H1 (cell line): ENCODE measurements at regions not wholly inside any gene's neighbourhood (a gene's known extent, or its start where the extent isn't known, plus 50 kb on each side); places are given as distances from the start of the nearest gene placed in this dataset.

Experiments used
- BCL11A ChIP-seq, 2 experiments: IDR thresholded peaks; one replicate each; pipeline ENCODE4 v1.6.1; 2011; ENCODE audit warnings: low read depth in 2 of 2, low read length in 2 of 2, mild to moderate bottlenecking in 2 of 2
- BRCA1 ChIP-seq: IDR thresholded peaks from 2 replicates; pipeline ENCODE4 v1.6.1; 2012; ENCODE audit warnings: low read depth, low read length, improper control_type of control experiment
- CTBP2 ChIP-seq: IDR thresholded peaks from 2 replicates; pipeline ENCODE4 v1.7.0; 2011; ENCODE audit warnings: borderline replicate concordance, mild to moderate bottlenecking, moderate library complexity, mixed read lengths, low read length; ENCODE audit not compliant: insufficient read depth, insufficient read length
- EP300 ChIP-seq, 2 experiments: IDR thresholded peaks; 1 replicate in 1 of 2; 2 replicates in 1 of 2; pipeline ENCODE4 v1.6.1; 2011 to 2012; ENCODE audit warnings: low read depth in 2 of 2, low read length in 2 of 2, mild to moderate bottlenecking in 2 of 2, borderline replicate concordance in 1 of 2, inconsistent platforms in 1 of 2, moderate library complexity in 1 of 2
- RXRA ChIP-seq: IDR thresholded peaks from 2 replicates; pipeline ENCODE4 v1.6.1; 2011; ENCODE audit warnings: low read depth, mild to moderate bottlenecking, low read length, moderate library complexity; ENCODE audit not compliant: insufficient read depth
- SIN3A ChIP-seq, 2 experiments: IDR thresholded peaks in 1 of 2; conservative IDR thresholded peaks in 1 of 2; 2 replicates each; pipeline ENCODE4 v1.6.1; 2011 to 2012; ENCODE audit warnings: low read length in 2 of 2, improper control_type of control experiment in 1 of 2, low read depth in 1 of 2, mild to moderate bottlenecking in 1 of 2
- SP1 ChIP-seq: IDR thresholded peaks from 2 replicates; pipeline ENCODE4 v1.6.1; 2011; ENCODE audit warnings: low read depth, low read length
- SP4 ChIP-seq: IDR thresholded peaks from 2 replicates; pipeline ENCODE4 v1.6.1; 2012; ENCODE audit warnings: low read length, inconsistent platforms
- TF ChIP-seq, protein P1 (sequence below): fragments of 300-600 bp; sonication (generic); IDR thresholded peaks from 2 replicates; pipeline ENCODE4 v1.7.1; 2012; ENCODE audit warnings: low read length, moderate library complexity, mild to moderate bottlenecking, inconsistent platforms; ENCODE audit not compliant: insufficient replicate concordance
- TF ChIP-seq, protein P2 (sequence below): IDR thresholded peaks from 2 replicates; pipeline ENCODE4 v1.6.1; 2012; ENCODE audit warnings: inconsistent platforms

DNA sequence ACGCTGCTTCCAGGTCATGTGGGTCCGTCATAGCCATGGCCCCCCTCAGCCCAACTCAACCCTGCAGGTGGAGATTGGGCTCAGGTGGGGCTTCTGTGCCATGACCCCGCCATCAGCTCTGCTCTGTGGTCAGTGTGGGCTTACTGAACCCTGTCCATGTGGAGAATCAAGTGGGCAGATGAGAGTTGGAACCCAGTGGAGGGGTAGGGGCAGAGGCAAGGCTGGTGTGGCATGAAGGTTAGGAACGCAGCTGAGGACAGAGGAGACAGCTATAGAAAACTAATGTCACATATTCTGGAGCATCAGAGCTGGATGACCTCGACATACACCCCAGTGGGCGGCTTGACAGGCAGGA, 355.9 kb downstream of the PTPRU start (continued):
- TF ChIP-seq, protein P1, sequence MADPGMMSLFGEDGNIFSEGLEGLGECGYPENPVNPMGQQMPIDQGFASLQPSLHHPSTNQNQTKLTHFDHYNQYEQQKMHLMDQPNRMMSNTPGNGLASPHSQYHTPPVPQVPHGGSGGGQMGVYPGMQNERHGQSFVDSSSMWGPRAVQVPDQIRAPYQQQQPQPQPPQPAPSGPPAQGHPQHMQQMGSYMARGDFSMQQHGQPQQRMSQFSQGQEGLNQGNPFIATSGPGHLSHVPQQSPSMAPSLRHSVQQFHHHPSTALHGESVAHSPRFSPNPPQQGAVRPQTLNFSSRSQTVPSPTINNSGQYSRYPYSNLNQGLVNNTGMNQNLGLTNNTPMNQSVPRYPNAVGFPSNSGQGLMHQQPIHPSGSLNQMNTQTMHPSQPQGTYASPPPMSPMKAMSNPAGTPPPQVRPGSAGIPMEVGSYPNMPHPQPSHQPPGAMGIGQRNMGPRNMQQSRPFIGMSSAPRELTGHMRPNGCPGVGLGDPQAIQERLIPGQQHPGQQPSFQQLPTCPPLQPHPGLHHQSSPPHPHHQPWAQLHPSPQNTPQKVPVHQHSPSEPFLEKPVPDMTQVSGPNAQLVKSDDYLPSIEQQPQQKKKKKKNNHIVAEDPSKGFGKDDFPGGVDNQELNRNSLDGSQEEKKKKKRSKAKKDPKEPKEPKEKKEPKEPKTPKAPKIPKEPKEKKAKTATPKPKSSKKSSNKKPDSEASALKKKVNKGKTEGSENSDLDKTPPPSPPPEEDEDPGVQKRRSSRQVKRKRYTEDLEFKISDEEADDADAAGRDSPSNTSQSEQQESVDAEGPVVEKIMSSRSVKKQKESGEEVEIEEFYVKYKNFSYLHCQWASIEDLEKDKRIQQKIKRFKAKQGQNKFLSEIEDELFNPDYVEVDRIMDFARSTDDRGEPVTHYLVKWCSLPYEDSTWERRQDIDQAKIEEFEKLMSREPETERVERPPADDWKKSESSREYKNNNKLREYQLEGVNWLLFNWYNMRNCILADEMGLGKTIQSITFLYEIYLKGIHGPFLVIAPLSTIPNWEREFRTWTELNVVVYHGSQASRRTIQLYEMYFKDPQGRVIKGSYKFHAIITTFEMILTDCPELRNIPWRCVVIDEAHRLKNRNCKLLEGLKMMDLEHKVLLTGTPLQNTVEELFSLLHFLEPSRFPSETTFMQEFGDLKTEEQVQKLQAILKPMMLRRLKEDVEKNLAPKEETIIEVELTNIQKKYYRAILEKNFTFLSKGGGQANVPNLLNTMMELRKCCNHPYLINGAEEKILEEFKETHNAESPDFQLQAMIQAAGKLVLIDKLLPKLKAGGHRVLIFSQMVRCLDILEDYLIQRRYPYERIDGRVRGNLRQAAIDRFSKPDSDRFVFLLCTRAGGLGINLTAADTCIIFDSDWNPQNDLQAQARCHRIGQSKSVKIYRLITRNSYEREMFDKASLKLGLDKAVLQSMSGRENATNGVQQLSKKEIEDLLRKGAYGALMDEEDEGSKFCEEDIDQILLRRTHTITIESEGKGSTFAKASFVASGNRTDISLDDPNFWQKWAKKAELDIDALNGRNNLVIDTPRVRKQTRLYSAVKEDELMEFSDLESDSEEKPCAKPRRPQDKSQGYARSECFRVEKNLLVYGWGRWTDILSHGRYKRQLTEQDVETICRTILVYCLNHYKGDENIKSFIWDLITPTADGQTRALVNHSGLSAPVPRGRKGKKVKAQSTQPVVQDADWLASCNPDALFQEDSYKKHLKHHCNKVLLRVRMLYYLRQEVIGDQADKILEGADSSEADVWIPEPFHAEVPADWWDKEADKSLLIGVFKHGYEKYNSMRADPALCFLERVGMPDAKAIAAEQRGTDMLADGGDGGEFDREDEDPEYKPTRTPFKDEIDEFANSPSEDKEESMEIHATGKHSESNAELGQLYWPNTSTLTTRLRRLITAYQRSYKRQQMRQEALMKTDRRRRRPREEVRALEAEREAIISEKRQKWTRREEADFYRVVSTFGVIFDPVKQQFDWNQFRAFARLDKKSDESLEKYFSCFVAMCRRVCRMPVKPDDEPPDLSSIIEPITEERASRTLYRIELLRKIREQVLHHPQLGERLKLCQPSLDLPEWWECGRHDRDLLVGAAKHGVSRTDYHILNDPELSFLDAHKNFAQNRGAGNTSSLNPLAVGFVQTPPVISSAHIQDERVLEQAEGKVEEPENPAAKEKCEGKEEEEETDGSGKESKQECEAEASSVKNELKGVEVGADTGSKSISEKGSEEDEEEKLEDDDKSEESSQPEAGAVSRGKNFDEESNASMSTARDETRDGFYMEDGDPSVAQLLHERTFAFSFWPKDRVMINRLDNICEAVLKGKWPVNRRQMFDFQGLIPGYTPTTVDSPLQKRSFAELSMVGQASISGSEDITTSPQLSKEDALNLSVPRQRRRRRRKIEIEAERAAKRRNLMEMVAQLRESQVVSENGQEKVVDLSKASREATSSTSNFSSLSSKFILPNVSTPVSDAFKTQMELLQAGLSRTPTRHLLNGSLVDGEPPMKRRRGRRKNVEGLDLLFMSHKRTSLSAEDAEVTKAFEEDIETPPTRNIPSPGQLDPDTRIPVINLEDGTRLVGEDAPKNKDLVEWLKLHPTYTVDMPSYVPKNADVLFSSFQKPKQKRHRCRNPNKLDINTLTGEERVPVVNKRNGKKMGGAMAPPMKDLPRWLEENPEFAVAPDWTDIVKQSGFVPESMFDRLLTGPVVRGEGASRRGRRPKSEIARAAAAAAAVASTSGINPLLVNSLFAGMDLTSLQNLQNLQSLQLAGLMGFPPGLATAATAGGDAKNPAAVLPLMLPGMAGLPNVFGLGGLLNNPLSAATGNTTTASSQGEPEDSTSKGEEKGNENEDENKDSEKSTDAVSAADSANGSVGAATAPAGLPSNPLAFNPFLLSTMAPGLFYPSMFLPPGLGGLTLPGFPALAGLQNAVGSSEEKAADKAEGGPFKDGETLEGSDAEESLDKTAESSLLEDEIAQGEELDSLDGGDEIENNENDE = no peak
- TF ChIP-seq CTBP2 (no peak), EP300 (IDR thresholded peaks at IDR 0.05; ENCODE audit: borderline replicate concordance in 1 of 2, low read depth in 2 of 2, low read length in 2 of 2) (no peak), SP4 (no peak), RXRA (no peak), SIN3A (conservative IDR thresholded peaks at IDR 0.05 in 1 of 2, IDR thresholded peaks at IDR 0.05 in 1 of 2; ENCODE audit: low read depth in 1 of 2, low read length in 2 of 2) (no peak), BRCA1 (no peak), BCL11A (IDR thresholded peaks at IDR 0.05; ENCODE audit: low read depth in 2 of 2, low read length in 2 of 2) (no peak), SP1 (no peak)
- TF ChIP-seq, protein P2, sequence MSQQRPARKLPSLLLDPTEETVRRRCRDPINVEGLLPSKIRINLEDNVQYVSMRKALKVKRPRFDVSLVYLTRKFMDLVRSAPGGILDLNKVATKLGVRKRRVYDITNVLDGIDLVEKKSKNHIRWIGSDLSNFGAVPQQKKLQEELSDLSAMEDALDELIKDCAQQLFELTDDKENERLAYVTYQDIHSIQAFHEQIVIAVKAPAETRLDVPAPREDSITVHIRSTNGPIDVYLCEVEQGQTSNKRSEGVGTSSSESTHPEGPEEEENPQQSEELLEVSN = no peak
